Limb (tissue), 2 donors: ENCODE measurements at regions not wholly inside any gene's neighbourhood (a gene's known extent, or its start where the extent isn't known, plus 50 kb on each side); places are given as distances from the start of the nearest gene placed in this dataset.
"Not testable (repeated sequence)": the region's sequence is repeated elsewhere in the genome, so short reads cannot be mapped to it uniquely, and the experiment has no call there.

Source experiments
- DNase-seq, 2 donors: peaks; one replicate each; pipeline ENCODE4 v3.0.0-alpha.2; 2016; ENCODE audit errors: extremely low spot score in 2 of 2

- DNase-seq: no peak
Observed at GRCh38 chr2:6196449-6196848, 504.3 kb downstream of the SOX11 start.

- not testable (repeated sequence) for DNase-seq
Observed at GRCh38 chr2:6198370-6198919, 506.3 kb downstream of the SOX11 start.

GRCh38 chr2:6202756-6203155, 510.6 kb downstream of the SOX11 start:
- no peak for DNase-seq

- DNase-seq: no peak
Observed at GRCh38 chr2:6203291-6203959, 511.2 kb downstream of the SOX11 start.

- no peak for DNase-seq
Observed at GRCh38 chr2:6206882-6207281, 514.7 kb downstream of the SOX11 start.

GRCh38 chr2:6211236-6211635, 519.1 kb downstream of the SOX11 start:
- no peak for DNase-seq

- peak in 1 of 2 donors; percentile 30 for DNase-seq
Observed at GRCh38 chr2:6212491-6212890, 520.3 kb downstream of the SOX11 start.

- DNase-seq: no peak
Observed at GRCh38 chr2:6213056-6213780, 521.0 kb downstream of the SOX11 start.

- DNase-seq: no peak
Observed at GRCh38 chr2:6214471-6214870, 522.3 kb downstream of the SOX11 start.

GRCh38 chr2:6215053-6215452, 522.9 kb downstream of the SOX11 start:
- no peak for DNase-seq

- DNase-seq: no peak
Observed at GRCh38 chr2:6216234-6216633, 524.0 kb downstream of the SOX11 start.

- DNase-seq: no peak
Observed at GRCh38 chr2:6218926-6219325, 526.7 kb downstream of the SOX11 start.

GRCh38 chr2:6219906-6220305, 527.7 kb downstream of the SOX11 start:
- no peak for DNase-seq

GRCh38 chr2:6222296-6222695, 530.1 kb downstream of the SOX11 start:
- DNase-seq: no peak

- no peak for DNase-seq
Observed at GRCh38 chr2:6224267-6224666, 532.1 kb downstream of the SOX11 start.

- no peak for DNase-seq
Observed at GRCh38 chr2:6228251-6228650, 536.1 kb downstream of the SOX11 start.

- no peak for DNase-seq
Observed at GRCh38 chr2:6231166-6231565, 539.0 kb downstream of the SOX11 start.

GRCh38 chr2:6233993-6234392, 541.8 kb downstream of the SOX11 start:
- peak in 1 of 2 donors; percentile 18 for DNase-seq

GRCh38 chr2:6234702-6235101, 542.5 kb downstream of the SOX11 start:
- no peak for DNase-seq

GRCh38 chr2:6236317-6236716, 544.1 kb downstream of the SOX11 start:
- DNase-seq: no peak

- DNase-seq: no peak
Observed at GRCh38 chr2:6237039-6237660, 545.0 kb downstream of the SOX11 start.

GRCh38 chr2:6249557-6249956, 557.4 kb downstream of the SOX11 start:
- no peak for DNase-seq
